Neural cell (in vitro differentiated cells): ENCODE measurements at regions not wholly inside any gene's neighbourhood (a gene's known extent, or its start where the extent isn't known, plus 50 kb on each side); places are given as distances from the start of the nearest gene placed in this dataset.

Experiments
- EP300 ChIP-seq: fragments of 450-650 bp; conservative IDR thresholded peaks from 2 replicates; pipeline ENCODE4 v1.6.1; 2014; ENCODE audit warnings: antibody characterized with exemption, mild to moderate bottlenecking, moderate library complexity; ENCODE audit not compliant: poor library complexity, severe bottlenecking
- EZH2 ChIP-seq: fragments of 200-600, 300-800 bp; shearing (Covaris generic), sonication (generic); IDR thresholded peaks from 2 replicates; pipeline ENCODE4 v1.6.1; 2014; ENCODE audit warnings: antibody characterized with exemption, low read length, borderline replicate concordance, mild to moderate bottlenecking; ENCODE audit not compliant: insufficient read depth, poor library complexity, severe bottlenecking
- MXI1 ChIP-seq: fragments of 450-650 bp; conservative IDR thresholded peaks from 2 replicates; pipeline ENCODE4 v1.6.1; 2014; ENCODE audit warnings: antibody characterized with exemption, mild to moderate bottlenecking; ENCODE audit not compliant: poor library complexity, severe bottlenecking
- POLR2AphosphoS5 ChIP-seq: IDR thresholded peaks from 2 replicates; pipeline ENCODE4 v1.6.1; 2012
- RAD21 ChIP-seq: fragments of 450-650 bp; conservative IDR thresholded peaks from 2 replicates; pipeline ENCODE4 v1.6.1; 2014; ENCODE audit warnings: antibody characterized with exemption, mild to moderate bottlenecking, moderate library complexity
- SMC3 ChIP-seq: fragments of 450-650 bp; conservative IDR thresholded peaks from 2 replicates; pipeline ENCODE4 v1.6.1; 2014; ENCODE audit warnings: antibody characterized with exemption, mild to moderate bottlenecking, moderate library complexity; ENCODE audit not compliant: poor library complexity
- TAF1 ChIP-seq: IDR thresholded peaks from 2 replicates; pipeline ENCODE4 v1.6.1; 2012; ENCODE audit warnings: low read depth
- TF ChIP-seq, protein P1 (sequence below): fragments of 450-650 bp; IDR thresholded peaks from 2 replicates; pipeline ENCODE4 v1.5.1; 2014; ENCODE audit warnings: antibody characterized with exemption, mild to moderate bottlenecking, moderate library complexity; ENCODE audit not compliant: poor library complexity, severe bottlenecking

DNA sequence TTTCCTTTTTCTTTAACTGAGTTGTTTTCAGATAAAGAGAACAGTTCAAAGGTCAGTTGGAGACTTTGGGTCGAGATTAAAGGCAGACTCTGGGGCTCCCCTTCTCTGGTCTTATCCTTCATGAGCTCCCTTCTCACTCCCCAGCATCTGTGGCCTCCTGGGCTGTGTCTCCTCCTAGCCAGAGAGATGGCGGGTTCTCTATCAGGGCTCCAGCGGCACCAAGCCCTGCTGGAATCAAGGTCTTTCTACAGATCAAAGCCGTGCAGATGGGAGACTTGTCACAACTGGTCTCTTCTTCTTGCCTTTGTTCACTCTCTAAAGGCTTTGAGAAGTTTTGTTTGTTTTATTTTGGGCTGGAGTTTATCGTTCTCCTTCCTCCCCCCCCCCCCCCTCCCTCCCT is 373.7 kb upstream of the C1orf174 start:
- TF ChIP-seq, protein P1, sequence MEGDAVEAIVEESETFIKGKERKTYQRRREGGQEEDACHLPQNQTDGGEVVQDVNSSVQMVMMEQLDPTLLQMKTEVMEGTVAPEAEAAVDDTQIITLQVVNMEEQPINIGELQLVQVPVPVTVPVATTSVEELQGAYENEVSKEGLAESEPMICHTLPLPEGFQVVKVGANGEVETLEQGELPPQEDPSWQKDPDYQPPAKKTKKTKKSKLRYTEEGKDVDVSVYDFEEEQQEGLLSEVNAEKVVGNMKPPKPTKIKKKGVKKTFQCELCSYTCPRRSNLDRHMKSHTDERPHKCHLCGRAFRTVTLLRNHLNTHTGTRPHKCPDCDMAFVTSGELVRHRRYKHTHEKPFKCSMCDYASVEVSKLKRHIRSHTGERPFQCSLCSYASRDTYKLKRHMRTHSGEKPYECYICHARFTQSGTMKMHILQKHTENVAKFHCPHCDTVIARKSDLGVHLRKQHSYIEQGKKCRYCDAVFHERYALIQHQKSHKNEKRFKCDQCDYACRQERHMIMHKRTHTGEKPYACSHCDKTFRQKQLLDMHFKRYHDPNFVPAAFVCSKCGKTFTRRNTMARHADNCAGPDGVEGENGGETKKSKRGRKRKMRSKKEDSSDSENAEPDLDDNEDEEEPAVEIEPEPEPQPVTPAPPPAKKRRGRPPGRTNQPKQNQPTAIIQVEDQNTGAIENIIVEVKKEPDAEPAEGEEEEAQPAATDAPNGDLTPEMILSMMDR = no peak
- no peak for TF ChIP-seq POLR2AphosphoS5
- no peak for TF ChIP-seq EP300
- TF ChIP-seq EZH2 = no peak
- TF ChIP-seq MXI1 = no peak
- TF ChIP-seq SMC3 = no peak
- TF ChIP-seq TAF1 = no peak
- TF ChIP-seq RAD21 = no peak
